GM13977 (cell line): ENCODE measurements at regions not wholly inside any gene's neighbourhood (a gene's known extent, or its start where the extent isn't known, plus 50 kb on each side); places are given as distances from the start of the nearest gene placed in this dataset.

ENCODE experiments used
- DNase-seq: peaks from one replicate; pipeline ENCODE4 v3.0.0; 2012; ENCODE audit warnings: low spot score
- in situ Hi-C: fragments of 300-500 bp; cut with MboI; formaldehyde crosslinking; loops from one replicate; pipeline ENCODE4 v1.12.0; 2022; ENCODE audit warnings: low sequenced_read_pairs, low pct_unique_long_range_greater_than_20kb, mixed read lengths, inconsistent platforms; ENCODE audit not compliant: unreplicated experiment
- TF ChIP-seq, protein P1 (sequence below): IDR thresholded peaks from 2 replicates; pipeline ENCODE4 v1.5.1; 2012; ENCODE audit warnings: mild to moderate bottlenecking, control low read depth; ENCODE audit not compliant: insufficient read depth; ENCODE audit errors: extremely low read depth, missing control alignments

DNA sequence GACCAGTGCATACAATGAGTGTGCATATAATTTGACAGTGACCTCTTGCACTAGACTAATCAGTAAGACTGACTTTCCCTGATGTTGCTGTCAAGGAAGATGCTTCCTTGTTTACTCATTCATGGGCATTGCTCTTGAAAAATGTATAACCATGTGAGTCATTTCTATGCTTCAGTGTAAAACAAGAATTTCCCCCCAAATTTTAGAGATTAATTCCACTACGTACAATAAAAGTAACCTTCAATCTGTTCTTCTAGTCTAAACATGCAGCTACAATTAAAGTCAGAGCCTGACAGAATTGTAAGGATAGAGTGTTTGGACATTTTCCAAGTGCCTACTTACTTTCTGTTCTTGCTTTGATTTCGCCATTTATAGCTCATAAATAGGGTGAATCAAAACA, 935.7 kb downstream of the RAPGEF2 start:
- in situ Hi-C loops = no loop called here
- DNase-seq = no peak
- TF ChIP-seq, protein P1, sequence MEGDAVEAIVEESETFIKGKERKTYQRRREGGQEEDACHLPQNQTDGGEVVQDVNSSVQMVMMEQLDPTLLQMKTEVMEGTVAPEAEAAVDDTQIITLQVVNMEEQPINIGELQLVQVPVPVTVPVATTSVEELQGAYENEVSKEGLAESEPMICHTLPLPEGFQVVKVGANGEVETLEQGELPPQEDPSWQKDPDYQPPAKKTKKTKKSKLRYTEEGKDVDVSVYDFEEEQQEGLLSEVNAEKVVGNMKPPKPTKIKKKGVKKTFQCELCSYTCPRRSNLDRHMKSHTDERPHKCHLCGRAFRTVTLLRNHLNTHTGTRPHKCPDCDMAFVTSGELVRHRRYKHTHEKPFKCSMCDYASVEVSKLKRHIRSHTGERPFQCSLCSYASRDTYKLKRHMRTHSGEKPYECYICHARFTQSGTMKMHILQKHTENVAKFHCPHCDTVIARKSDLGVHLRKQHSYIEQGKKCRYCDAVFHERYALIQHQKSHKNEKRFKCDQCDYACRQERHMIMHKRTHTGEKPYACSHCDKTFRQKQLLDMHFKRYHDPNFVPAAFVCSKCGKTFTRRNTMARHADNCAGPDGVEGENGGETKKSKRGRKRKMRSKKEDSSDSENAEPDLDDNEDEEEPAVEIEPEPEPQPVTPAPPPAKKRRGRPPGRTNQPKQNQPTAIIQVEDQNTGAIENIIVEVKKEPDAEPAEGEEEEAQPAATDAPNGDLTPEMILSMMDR = no peak

DNA sequence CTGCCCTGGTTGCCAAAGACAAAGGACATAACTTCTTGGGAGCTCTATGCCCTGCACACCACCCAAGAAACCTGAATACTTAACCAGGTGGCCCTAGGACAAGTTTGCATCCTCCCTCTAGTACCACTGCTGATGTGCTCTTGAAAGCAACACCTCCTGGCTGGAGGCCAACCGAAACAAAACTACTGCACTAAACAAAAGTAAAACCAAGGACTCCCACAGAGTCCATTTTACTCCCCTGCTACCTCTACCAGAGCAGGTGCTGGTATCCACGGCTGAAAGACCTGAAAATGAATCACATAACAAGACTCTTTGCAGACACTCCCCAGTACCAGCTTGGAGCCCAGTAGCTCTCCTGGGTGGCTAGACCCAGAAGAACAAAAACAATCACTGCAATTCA, 941.8 kb downstream of the RAPGEF2 start:
- DNase-seq = no peak
- in situ Hi-C loops = no loop called here
- TF ChIP-seq, protein P1 = no peak

DNA sequence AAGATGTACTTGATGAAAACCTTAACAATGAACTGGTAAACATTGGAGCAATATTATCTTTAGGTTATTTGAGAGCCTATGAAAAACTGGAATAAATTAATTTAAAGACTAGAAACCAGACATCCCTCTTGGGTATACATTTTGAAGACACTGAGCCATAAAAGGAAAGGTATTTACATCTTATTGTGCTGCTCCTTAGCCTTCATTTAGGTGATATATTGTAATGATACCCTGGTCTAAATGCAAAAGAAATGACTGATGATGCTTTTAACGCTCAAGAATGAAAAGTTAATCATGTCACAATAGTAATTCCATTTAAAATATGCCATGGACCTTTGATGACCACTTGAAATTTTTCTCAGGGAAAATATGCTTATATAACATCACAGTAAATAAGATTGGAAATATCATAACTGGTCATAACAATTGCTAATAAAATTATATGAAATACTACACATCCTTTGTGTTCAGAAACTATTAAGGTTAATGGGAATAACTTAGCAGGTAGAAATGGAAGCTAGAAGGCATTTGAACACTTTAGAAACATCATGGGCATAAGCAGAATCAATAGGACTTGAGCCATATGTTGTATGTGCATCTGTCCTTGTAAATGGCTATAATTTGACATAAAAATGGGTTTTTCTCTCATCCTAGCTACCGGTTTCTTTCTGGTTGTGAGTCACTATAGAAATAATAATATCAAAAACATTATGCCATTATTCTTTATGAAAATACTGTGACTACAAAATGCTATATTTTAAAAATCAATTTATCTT, 979.7 kb downstream of the RAPGEF2 start:
- no peak for DNase-seq
- in situ Hi-C loops = no loop called here
- TF ChIP-seq, protein P1 = no peak

DNA sequence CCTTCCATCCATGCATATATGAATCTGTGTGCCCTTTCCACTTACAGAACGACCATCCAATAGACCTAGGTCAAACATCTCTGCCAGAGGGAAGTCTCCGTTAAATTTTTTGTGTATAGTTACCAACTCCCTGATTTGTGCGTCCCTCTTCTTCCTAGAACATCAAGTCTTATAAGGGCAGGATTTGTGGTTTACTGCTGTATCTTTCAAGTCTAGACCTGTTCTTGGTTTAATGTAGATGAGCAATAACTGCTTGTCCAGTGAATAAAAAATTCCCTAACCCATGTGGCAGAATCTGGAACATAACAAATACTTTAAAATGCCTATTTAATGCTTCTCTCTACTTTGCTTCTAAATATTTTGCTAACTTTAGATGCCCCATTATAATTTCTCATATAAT, 988.8 kb downstream of the RAPGEF2 start:
- in situ Hi-C loops = no loop called here
- TF ChIP-seq, protein P1 = no peak

DNA sequence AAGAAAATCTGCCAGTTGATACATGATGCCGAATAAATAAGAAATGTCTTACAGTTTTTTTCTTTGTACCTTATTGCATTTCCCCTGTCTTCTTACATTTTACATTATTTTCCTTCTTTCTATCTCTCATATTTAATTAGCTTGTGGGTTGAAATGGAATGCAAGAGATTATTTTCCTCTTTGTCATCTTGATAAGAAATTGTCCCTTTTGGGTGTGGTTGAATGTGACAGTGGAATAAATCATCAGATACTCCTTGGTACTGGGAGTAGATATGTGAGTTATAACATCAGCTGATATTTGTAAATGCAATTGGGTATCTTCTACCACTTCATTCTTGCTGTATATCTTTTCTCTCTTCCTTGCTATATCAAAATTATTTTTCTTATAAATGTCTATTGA, 997.4 kb downstream of the RAPGEF2 start:
- DNase-seq = no peak
- in situ Hi-C loops = no loop called here
- TF ChIP-seq, protein P1 = no peak

More for the DNA sequence above, 988.8 kb downstream of the RAPGEF2 start:
- DNase-seq = no peak

DNA sequence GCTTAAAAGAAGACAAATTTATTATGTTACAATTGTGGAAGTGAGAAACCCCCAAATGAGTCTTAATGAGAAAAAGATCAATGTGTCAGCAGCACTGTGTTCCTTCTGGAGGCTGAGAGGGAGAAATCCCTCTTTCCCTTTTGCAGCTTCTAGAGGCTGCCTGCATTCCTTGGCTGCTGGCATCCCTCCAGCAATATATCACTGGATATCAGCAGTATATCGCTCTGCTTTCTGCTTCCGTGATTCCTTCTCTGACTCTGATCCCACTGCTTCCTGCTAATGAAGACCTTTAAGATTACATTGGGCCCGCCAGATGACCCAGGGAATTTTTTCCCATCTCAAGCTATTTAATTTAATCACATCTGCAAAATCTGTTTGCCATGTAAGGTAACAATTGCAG, 1008.0 kb downstream of the RAPGEF2 start:
- DNase-seq = no peak
- TF ChIP-seq, protein P1 = no peak
- in situ Hi-C loops = no loop called here
